ENCODE measurements at regions not wholly inside any gene's neighbourhood (a gene's known extent, or its start where the extent isn't known, plus 50 kb on each side); places are given as distances from the start of the nearest gene placed in this dataset.

- H3K9me1 ChIP-seq (ENCODE audit: insufficient read depth, low read length), result no peaks in the 10 kb centered on the region
- no peak for ATAC-seq (ENCODE audit: low read depth)
- intact Hi-C loops (cut with micrococcal nuclease) (no loop called here), in situ Hi-C loops (cut with MboI; ENCODE audit: low sequenced_read_pairs) (no loop called here), dilution Hi-C loops (cut with HindIII; ENCODE audit: low sequenced_read_pairs, unreplicated experiment) (no loop called here)
- H3K4ac ChIP-seq (ENCODE audit: low read depth, low read length), result no peak overlapping the region
- no peak overlapping the region for H2BK5ac ChIP-seq (ENCODE audit: low read depth, low read length, poor library complexity, severe bottlenecking)
- no peak overlapping the region for H3K23ac ChIP-seq (ENCODE audit: low read depth, low read length)
- H2BK15ac ChIP-seq (ENCODE audit: low read depth, low read length), result no peak overlapping the region
- H3K36me3 ChIP-seq (ENCODE audit: control insufficient read depth, insufficient read depth, low read length), result no peaks in the 10 kb centered on the region
- no peak overlapping the region for H3K56ac ChIP-seq (ENCODE audit: extremely low read depth, insufficient read depth, low read length)
- H2AK9ac ChIP-seq (replicated peaks; ENCODE audit: low read depth, low read length, poor library complexity), result no peak overlapping the region
- BruUV-seq (replicated peaks), result no TSS peak
- ChIA-PET CTCF (no interaction called here), POLR2A (ENCODE audit: unreplicated experiment) (no interaction called here)
- 25% methylated on average over 2 of the region's 3 CpGs; no CpG with 5 or more reads in 1 of the 2 experiments for WGBS, 2 experiments (ENCODE audit: extremely low coverage in 2 of 2, insufficient read length in 1 of 2)
- no peak overlapping the region for H3K18ac ChIP-seq (ENCODE audit: low read depth, low read length)
- no peak for DNase-seq
- no peaks in the 10 kb centered on the region for H4K20me1 ChIP-seq (ENCODE audit: insufficient read depth, low read length)
- H3K4me3 ChIP-seq (ENCODE audit: insufficient read depth, low read depth, low read length), result no peak overlapping the region
- no peak overlapping the region for H3K9ac ChIP-seq (ENCODE audit: low read depth, low read length)
- no peak overlapping the region for H3K4me2 ChIP-seq (ENCODE audit: low read depth, low read length)
- no peak overlapping the region for H3K14ac ChIP-seq (replicated peaks; ENCODE audit: low read depth, low read length)
- no peak overlapping the region for H2AK5ac ChIP-seq (ENCODE audit: low read depth, low read length)
- H2BK20ac ChIP-seq (ENCODE audit: low read depth, low read length), result no peak overlapping the region
- no peak overlapping the region for H4K5ac ChIP-seq (ENCODE audit: low read depth, low read length)
- no peak overlapping the region for H2AFZ ChIP-seq (replicated peaks; ENCODE audit: low read length, poor library complexity)
- H2BK120ac ChIP-seq (ENCODE audit: low read depth, low read length), result no peak overlapping the region
- no peaks in the 10 kb centered on the region for H3K79me1 ChIP-seq (ENCODE audit: low read depth in 1 of 2, low read length in 2 of 2)
- no peaks in the 10 kb centered on the region for H3K27me3 ChIP-seq (ENCODE audit: control insufficient read depth, insufficient read depth, low read length)
- no peak overlapping the region for H3K27ac ChIP-seq (ENCODE audit: insufficient read depth, low read length)
- no peaks in the 10 kb centered on the region for H3K4me1 ChIP-seq (ENCODE audit: control insufficient read depth, insufficient read depth, low read length)
- no peak overlapping the region for H4K91ac ChIP-seq (ENCODE audit: insufficient read depth, low read depth, low read length)
- H4K8ac ChIP-seq (ENCODE audit: low read depth in 2 of 2, low read length in 2 of 2), result no peak overlapping the region
- peaks cover 6% of the 10 kb centered on the region for H3K9me3 ChIP-seq (ENCODE audit: control insufficient read depth, insufficient read depth, low read length)
- TF ChIP-seq CHD1 (IDR thresholded peaks at IDR 0.05; ENCODE audit: low read depth, low read length), result no peak
These were observed 480.6 kb upstream of the BTBD3 start for GRCh38 chr20:11437090-11437489.
